ENCODE measurements at regions not wholly inside any gene's neighbourhood (a gene's known extent, or its start where the extent isn't known, plus 50 kb on each side); places are given as distances from the start of the nearest gene placed in this dataset.

DNA sequence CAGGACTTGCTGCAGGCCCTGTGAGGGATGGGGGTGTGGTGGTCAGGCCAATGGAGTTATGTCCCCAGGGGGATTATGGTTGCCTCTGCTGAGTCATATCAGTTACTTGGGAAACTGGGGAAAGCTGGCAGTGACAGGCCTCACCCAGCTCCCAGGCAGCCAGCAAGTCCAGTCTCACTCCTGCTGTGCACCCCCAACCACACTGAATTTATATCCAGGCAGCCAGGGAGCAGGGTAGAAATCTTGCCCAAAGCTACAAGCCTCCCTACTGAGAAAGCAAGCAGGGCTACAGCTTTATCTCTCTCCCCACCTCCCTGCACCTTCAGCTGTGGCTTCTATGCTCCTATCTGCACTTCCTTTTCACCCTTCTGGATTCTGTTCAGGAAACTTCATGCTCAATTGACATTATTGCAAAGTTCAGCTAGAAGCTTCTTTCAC, 2076.0 kb upstream of the CDH9 start:
- Histone ChIP-seq H3K27ac (no peak overlapping the region), H3K36me3 (no peaks in the 10 kb centered on the region), H3K4me1 (no peaks in the 10 kb centered on the region), H3K4me3 (no peak overlapping the region), H3K9me3 (no peaks in the 10 kb centered on the region), H3K27me3 (ENCODE audit: low read depth) (no peaks in the 10 kb centered on the region)
- intact Hi-C loops (cut with DNase I) = no loop called here
- TF ChIP-seq, protein P1, sequence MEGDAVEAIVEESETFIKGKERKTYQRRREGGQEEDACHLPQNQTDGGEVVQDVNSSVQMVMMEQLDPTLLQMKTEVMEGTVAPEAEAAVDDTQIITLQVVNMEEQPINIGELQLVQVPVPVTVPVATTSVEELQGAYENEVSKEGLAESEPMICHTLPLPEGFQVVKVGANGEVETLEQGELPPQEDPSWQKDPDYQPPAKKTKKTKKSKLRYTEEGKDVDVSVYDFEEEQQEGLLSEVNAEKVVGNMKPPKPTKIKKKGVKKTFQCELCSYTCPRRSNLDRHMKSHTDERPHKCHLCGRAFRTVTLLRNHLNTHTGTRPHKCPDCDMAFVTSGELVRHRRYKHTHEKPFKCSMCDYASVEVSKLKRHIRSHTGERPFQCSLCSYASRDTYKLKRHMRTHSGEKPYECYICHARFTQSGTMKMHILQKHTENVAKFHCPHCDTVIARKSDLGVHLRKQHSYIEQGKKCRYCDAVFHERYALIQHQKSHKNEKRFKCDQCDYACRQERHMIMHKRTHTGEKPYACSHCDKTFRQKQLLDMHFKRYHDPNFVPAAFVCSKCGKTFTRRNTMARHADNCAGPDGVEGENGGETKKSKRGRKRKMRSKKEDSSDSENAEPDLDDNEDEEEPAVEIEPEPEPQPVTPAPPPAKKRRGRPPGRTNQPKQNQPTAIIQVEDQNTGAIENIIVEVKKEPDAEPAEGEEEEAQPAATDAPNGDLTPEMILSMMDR (IDR thresholded peaks at IDR 0.05) = no peak
- ATAC-seq (no peak), DNase-seq (no peak)

DNA sequence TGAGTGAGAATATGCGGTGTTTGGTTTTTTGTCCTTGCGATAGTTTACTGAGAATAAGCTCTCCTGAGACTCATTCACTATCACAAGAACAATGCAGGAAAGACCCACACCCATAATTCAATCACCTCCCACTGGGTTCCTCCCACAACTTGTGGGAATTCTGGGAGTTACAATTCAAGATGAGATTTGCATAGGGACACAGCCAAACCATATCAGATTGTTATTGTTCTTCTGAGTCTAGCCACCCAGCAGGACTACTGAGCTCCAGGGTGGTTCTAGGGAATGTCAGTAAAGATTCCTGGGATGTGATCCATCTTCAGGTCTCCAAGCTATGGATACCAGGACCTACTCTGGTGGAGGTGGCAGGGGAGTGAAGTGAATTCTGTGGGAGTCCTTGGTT, 2075.1 kb upstream of the CDH9 start:
- Histone ChIP-seq H3K9me3 (no peaks in the 10 kb centered on the region), H3K36me3 (no peaks in the 10 kb centered on the region), H3K4me1 (no peaks in the 10 kb centered on the region), H3K4me3 (no peak overlapping the region), H3K27ac (no peak overlapping the region), H3K27me3 (ENCODE audit: low read depth) (no peaks in the 10 kb centered on the region)
- intact Hi-C loops (cut with DNase I) = no loop called here
- no peak for ATAC-seq
- DNase-seq = no peak
- TF ChIP-seq, protein P1 (IDR thresholded peaks at IDR 0.05) = no peak

DNA sequence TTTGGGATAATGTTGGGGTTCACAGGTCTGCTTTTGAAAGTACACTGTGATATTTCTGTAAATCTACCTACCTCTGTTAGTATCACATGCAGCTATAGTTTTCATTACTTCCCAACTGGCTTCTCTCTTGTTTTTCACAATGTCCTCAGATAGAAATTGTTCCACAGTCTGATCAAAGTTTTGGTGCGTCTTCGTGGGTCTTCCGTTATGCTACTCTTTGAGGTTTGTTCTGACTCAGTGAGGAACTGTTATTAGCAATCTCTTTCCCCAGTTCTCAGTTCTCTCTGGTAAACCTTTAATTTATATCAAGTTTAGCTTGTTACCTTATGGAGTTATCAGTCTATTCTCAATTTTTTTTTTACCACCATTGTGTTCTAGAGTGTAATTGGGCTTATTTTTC, 2061.2 kb upstream of the CDH9 start:
- intact Hi-C loops (cut with DNase I) = no loop called here
- H3K27me3 ChIP-seq (ENCODE audit: low read depth) = no peaks in the 10 kb centered on the region
- no peak overlapping the region for H3K27ac ChIP-seq
- no peak overlapping the region for H3K4me3 ChIP-seq
- H3K4me1 ChIP-seq = no peaks in the 10 kb centered on the region
- no peaks in the 10 kb centered on the region for H3K36me3 ChIP-seq
- TF ChIP-seq, protein P1 (IDR thresholded peaks at IDR 0.05) = no peak
- ATAC-seq (no peak), DNase-seq (no peak)
- no peaks in the 10 kb centered on the region for H3K9me3 ChIP-seq

DNA sequence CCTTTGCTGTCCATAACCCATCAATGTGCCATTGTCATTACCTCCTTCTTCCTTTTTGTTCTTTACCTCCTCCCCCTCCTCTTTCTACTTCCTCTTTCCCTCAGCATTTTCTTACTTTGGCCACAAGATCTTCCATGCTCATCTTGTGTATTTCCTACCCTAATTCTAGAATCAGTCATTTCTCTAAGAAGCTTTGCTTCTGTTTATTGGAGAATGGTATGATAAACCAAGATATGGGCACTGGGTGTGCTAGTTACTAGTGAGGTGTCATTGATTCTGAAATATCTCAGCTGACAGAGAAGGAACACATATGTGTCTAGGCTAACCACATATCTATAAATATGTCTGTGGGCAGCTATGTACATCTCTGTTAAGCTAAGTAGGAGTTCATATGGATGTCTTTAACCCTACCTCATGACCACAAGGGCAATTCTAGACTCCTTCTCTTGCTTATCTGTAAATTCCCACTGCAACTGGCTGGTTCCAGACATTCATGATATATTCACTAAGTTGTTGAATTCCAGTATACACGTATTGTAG, 2051.3 kb upstream of the CDH9 start:
- DNase-seq (no peak), ATAC-seq (no peak)
- no peak overlapping the region for H3K4me3 ChIP-seq
- no peaks in the 10 kb centered on the region for H3K27me3 ChIP-seq (ENCODE audit: low read depth)
- H3K36me3 ChIP-seq = no peaks in the 10 kb centered on the region
- TF ChIP-seq, protein P1 (IDR thresholded peaks at IDR 0.05) = no peak
- no peaks in the 10 kb centered on the region for H3K9me3 ChIP-seq
- no peaks in the 10 kb centered on the region for H3K4me1 ChIP-seq
- intact Hi-C loops (cut with DNase I) = no loop called here
- no peak overlapping the region for H3K27ac ChIP-seq

DNA sequence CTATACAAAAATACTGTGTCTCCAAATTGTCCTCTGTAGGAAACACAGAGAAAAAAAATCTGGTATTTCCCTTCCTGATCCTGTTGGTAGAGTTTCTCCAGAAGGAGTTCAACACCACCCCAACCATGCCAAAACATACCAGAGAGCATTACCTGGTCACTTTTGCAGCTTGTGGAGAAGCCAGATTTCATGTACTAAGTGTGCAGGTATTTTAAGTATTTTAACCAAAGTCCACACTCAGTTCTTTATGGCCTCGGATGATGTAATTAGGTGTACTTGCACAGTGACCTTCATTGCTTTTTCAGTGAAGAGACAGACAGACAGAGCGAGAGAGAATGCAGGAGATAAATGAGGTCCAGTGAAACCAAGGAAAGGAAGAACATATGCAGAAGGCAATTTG, 2046.8 kb upstream of the CDH9 start:
- ATAC-seq = no peak
- no peak for DNase-seq
- Histone ChIP-seq H3K27ac (no peak overlapping the region), H3K4me1 (no peaks in the 10 kb centered on the region), H3K4me3 (no peak overlapping the region), H3K9me3 (no peaks in the 10 kb centered on the region), H3K27me3 (ENCODE audit: low read depth) (no peaks in the 10 kb centered on the region), H3K36me3 (no peaks in the 10 kb centered on the region)
- intact Hi-C loops (cut with DNase I) = no loop called here
- TF ChIP-seq, protein P1 (IDR thresholded peaks at IDR 0.05) = no peak

DNA sequence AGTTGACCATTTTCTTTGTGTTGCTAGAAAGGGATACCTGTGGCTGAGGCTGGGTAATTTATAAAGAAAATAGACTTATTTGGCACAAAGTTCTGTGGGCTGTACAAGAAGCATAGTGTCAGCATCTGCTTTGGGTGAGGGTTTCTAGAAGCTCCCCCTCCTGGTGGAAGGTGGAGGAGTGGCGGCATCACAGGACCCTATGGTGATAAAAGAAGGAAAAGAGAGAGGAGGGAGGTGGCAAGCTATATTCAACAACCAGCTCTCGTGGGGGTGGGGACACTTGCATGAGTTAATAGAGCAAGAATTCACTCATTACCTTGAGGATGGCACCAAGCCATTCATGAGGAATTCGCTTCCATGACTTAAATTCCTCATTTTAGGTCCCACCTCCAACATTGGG, 2041.4 kb upstream of the CDH9 start:
- Histone ChIP-seq H3K36me3 (no peaks in the 10 kb centered on the region), H3K27ac (no peak overlapping the region), H3K4me3 (no peak overlapping the region), H3K27me3 (ENCODE audit: low read depth) (no peaks in the 10 kb centered on the region), H3K9me3 (no peaks in the 10 kb centered on the region), H3K4me1 (no peaks in the 10 kb centered on the region)
- DNase-seq (no peak), ATAC-seq (no peak)
- TF ChIP-seq, protein P1 (IDR thresholded peaks at IDR 0.05) = no peak
- intact Hi-C loops (cut with DNase I) = no loop called here
